Activated naive CD4-positive, alpha-beta T cell treated with anti-CD3 and anti-CD28 coated beads, Interleukin-2, amount 50 U/mL, for 24 hours (primary cell): ENCODE measurements at regions not wholly inside any gene's neighbourhood (a gene's known extent, or its start where the extent isn't known, plus 50 kb on each side); places are given as distances from the start of the nearest gene placed in this dataset.

Experiments used
- H3K27ac Mint-ChIP-seq: one replicate; pipeline ENCODE4 v1.8.0; 2021; ENCODE audit warnings: mild to moderate bottlenecking, mixed read lengths
- H3K27me3 Mint-ChIP-seq: one replicate; pipeline ENCODE4 v1.8.0; 2021; ENCODE audit warnings: mixed read lengths
- H3K36me3 Mint-ChIP-seq: one replicate; pipeline ENCODE4 v1.8.0; 2021; ENCODE audit warnings: mixed read lengths
- H3K4me1 Mint-ChIP-seq: one replicate; pipeline ENCODE4 v1.8.0; 2021; ENCODE audit warnings: mixed read lengths
- H3K4me3 Mint-ChIP-seq: one replicate; pipeline ENCODE4 v1.8.0; 2021; ENCODE audit warnings: mild to moderate bottlenecking, mixed read lengths
- H3K9me3 Mint-ChIP-seq: one replicate; pipeline ENCODE4 v1.8.0; 2021; ENCODE audit warnings: mixed read lengths

DNA sequence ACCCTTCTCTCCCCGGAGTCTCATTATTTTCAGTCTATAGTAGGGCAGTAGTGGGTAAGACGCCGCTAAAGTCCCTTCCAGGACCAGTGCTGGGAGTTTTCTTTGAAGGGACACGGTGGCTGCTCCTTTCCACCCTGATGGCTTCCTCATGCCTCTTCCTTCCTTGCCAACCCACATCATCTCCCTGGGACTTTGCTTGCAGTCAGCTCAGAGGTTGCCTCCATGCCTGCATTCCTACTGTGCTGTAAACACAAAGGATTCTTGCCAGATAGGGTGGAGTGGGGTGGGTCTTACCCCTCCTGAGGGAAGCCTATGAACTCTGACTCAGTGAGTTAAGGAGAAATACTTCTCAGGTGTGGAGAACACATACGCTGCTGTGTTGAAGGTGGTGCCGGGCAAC lies 59.9 kb upstream of the IGFBP3 start:
- Mint-ChIP-seq H3K36me3 (peaks cover 11% of the 10 kb centered on the region), H3K9me3 (no peaks in the 10 kb centered on the region), H3K27me3 (no peaks in the 10 kb centered on the region), H3K4me1 (no peaks in the 10 kb centered on the region), H3K27ac (no peak overlapping the region), H3K4me3 (no peak overlapping the region)

DNA sequence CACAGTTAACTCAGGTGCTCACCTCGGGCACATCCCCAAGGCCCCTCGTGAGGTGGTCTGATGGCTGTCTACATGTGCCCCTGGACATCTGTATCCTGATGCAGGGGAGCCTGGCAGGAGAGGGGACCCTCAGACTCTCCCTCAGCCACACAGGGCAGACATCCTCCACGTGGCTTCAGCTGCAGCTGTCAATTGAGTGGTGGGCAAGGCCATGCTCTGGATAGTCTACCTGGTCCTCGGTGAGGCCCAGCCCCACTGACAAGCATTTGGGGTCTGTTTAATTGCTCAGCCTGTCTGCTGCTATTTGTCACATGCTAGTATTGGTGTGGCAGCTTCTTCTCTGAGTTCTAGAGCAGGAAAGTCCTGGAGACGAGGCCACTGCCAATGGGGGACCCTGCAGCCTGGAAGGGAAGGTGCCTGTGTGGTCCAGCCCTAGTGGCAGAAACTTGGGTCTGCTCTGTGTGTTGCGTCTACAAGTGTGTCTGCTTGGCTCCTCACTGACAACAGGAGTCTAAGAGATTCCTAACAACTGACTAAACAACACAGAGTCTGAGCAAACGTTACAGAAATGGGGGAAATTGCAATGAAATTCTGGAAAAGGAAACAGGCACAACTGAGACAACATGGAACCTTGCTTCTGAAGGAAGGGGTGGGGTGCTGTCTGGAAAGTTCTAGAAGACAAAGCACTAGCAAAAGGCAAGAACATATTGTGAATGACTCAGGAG lies 59.3 kb upstream of the IGFBP3 start:
- Mint-ChIP-seq H3K36me3 (peaks cover 11% of the 10 kb centered on the region), H3K9me3 (no peaks in the 10 kb centered on the region), H3K27me3 (no peaks in the 10 kb centered on the region), H3K4me3 (no peak overlapping the region), H3K4me1 (no peaks in the 10 kb centered on the region), H3K27ac (no peak overlapping the region)

DNA sequence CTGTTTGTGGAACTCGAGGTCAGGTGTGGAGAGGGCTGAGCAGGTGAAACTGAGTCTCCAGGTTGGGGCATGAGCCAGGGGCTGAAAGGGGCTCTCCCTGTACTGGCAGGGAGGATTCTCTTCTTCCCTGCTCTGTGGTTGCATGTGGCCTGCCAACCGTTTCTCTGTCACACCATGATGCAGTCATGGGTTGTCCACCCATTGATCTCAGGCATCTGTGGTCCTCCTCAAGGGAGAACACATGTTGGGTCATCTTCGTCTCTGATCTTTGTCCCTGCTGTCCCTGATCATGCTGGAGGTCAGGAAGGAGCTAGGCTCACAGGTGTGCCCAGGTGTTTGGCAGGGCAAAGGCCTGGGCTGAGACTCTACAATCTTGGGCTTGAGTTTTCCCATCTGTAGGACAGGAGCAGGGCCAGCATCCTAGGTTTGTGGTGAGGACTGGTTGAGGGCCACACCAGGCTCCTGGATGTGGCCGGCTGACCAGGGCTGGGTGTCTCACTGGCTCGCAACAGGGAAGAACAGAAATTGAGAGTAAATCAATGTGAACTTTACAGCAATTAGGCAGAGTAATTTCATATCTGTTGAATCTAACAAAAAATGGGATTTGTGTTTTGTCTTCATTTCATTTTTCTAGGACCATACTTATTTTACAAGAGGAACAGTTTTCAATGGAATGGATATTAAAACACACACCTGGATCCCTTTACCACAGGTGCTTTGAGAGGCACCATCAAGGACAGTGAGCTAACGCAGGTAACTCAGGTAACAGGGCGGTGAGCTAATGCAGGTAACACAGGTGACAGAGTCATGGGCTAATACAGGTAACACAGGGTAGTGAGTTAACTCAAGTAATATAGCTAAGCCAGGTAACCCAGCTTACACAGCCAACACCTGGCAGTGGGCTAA lies 58.5 kb upstream of the IGFBP3 start:
- H3K4me3 Mint-ChIP-seq, result no peak overlapping the region
- H3K4me1 Mint-ChIP-seq, result no peaks in the 10 kb centered on the region

DNA sequence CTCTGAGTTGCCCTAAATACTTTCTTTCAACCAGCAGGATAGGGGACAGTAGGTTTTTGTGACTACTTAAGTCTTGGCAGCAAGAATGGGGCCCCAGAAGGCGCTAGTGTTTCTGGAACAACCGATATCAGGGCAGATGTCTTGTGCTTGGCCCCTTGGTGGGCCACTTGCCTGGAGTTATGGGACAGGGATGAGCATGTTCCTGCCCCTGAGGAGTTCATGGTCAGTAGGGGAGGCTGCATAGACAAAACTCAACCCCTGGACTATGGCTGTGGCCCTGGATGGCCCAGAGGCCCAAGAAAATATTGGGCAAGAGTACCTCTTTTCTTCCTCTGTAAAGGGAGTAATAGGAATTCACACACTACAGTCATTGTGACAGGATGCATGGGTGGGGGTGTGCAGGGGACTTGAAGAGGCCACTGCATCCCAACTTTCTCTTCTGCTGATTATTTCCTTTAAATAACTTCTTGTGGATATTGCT lies 57.7 kb upstream of the IGFBP3 start:
- Mint-ChIP-seq H3K36me3 (peaks cover 11% of the 10 kb centered on the region), H3K27ac (no peak overlapping the region), H3K27me3 (no peaks in the 10 kb centered on the region), H3K4me3 (no peak overlapping the region), H3K9me3 (no peaks in the 10 kb centered on the region), H3K4me1 (no peaks in the 10 kb centered on the region)

More for the DNA sequence above, 58.5 kb upstream of the IGFBP3 start:
- H3K27ac Mint-ChIP-seq, result no peak overlapping the region
- H3K27me3 Mint-ChIP-seq, result no peaks in the 10 kb centered on the region
- H3K36me3 Mint-ChIP-seq, result peaks cover 11% of the 10 kb centered on the region
- no peaks in the 10 kb centered on the region for H3K9me3 Mint-ChIP-seq

DNA sequence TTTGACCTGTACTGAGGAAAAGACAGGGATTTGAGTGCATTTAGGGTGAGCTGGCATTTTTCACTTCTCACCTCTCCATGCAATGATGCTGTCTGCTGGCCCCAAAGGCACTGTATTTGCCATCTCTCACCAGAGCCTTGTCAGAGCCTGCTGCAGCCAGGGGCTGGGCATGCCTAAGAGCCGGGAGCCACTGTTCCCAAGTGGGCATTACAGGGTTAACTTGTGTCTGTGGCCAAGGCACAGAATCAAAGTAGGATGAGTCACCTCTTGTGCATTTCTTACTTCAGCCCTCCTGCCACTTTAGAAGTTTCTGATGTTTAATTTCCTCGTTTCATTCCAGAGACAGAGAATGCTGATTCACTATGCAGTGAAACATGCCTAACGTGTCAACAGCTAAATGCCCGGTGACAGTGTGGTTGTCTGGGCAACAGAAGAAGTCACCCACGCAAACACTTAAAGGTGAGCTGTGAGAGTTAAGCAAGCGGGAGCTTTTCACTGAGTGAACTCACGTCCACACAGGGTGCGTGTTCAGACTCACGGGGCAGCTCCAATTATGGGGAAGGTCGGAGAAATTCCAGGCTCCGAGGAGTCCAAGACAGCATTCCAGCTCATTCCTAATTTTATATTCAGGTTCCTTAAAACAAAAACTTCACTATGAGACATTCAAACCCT lies 57.1 kb upstream of the IGFBP3 start:
- Mint-ChIP-seq H3K27ac (no peak overlapping the region), H3K36me3 (peaks cover 11% of the 10 kb centered on the region), H3K4me1 (no peaks in the 10 kb centered on the region), H3K9me3 (no peaks in the 10 kb centered on the region), H3K27me3 (no peaks in the 10 kb centered on the region), H3K4me3 (no peak overlapping the region)

DNA sequence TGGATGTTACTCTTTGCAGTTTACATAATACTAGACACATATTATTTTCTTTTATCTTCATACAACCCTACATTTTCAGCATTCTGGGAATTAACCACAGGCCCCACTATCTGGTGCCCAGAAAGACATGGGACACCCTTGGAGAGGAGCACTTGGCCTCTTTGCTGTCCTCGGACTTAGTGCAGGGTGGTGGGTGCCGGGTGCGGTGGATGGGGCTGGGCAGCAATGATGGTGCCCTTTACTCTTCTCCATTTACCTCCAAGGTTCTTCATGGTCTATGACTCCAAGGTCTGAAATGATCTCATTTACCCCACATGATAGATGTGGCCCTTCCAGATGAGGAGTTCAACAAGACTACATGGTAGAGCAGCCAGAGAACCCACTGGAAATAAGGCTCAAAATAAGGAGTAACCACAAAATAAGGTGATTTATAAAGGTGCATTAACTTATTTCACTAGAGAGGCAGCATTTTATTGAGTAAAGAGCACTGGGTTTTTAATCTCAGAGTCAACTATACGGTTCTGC lies 56.2 kb upstream of the IGFBP3 start:
- H3K9me3 Mint-ChIP-seq, result no peaks in the 10 kb centered on the region
- H3K27ac Mint-ChIP-seq, result no peak overlapping the region
- no peaks in the 10 kb centered on the region for H3K4me1 Mint-ChIP-seq
- no peak overlapping the region for H3K4me3 Mint-ChIP-seq
- peaks cover 11% of the 10 kb centered on the region for H3K36me3 Mint-ChIP-seq
- no peaks in the 10 kb centered on the region for H3K27me3 Mint-ChIP-seq

DNA sequence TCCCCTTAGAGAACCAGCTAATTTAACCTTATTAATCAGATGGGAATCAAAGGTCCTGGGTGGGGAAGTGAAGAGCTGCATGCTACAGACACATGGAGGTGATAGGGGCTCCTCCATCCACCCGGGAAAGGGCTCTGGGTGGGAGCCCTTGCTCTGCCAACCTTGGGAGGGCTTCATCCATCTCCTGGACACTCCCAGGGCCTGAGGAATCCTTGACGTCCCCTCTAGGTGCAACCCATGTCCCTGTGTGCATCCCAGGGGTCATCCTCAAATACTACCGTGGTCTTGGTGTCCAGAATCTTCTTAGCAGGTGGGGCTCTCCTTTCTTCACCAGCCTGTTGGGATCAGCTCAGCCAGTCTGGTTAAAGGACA lies 55.4 kb upstream of the IGFBP3 start:
- Mint-ChIP-seq H3K4me3 (no peak overlapping the region), H3K27me3 (no peaks in the 10 kb centered on the region), H3K9me3 (no peaks in the 10 kb centered on the region), H3K36me3 (peaks cover 9% of the 10 kb centered on the region), H3K4me1 (no peaks in the 10 kb centered on the region), H3K27ac (no peak overlapping the region)

DNA sequence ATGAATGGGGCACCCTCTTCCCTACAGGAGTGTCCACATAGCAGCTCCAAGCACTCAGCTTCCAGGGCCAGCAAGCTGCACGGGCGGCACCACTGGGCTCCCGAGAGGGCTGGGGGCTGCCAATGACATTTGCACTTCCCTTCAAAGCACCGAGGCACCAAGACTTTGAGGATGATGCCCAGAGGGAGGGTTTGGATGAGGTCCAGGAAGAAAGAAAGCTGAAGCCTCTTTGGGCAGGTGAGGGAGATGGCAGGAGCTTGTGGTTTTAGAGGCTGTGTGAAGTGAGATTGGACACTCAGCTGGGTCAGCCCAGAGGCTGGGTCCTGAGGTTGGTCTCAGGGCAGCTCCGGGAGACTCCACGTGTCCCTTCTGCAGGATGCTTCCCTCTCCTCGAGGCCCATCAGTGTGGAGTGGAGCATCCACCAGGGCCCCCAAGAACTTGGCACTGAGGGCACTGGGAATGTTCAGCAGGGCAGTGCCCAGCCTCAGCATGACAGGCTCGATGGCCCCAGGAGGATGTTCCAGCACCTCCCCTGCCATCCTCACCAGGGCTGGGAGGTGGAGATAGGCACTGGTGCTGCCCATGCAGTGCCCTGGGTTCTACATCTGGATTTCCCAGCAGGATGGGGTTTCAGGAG lies 54.9 kb upstream of the IGFBP3 start:
- Mint-ChIP-seq H3K4me3 (no peak overlapping the region), H3K27ac (no peak overlapping the region), H3K27me3 (no peaks in the 10 kb centered on the region)

DNA sequence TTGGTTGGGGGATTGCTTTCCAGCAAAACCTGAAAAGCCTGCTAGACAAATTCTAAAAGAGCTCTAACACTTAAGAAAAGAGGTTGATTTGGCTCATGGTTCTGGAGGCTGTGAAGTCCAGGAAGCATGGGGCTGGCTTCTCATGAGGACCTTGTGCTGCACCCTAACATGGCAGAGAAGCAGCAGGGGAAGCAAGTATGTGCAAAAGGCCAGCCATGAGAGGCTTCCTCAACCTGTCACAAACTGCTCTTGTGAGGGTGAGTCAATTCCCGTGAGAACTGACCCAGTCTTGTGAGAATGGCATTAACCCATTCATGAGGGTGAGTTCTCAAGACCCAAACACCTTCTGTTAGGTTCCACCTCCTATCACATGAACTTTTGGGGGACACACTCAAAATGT lies 54.3 kb upstream of the IGFBP3 start:
- Mint-ChIP-seq H3K4me3 (no peak overlapping the region), H3K27me3 (no peaks in the 10 kb centered on the region), H3K4me1 (no peaks in the 10 kb centered on the region), H3K9me3 (no peaks in the 10 kb centered on the region), H3K36me3 (peaks cover 9% of the 10 kb centered on the region), H3K27ac (no peak overlapping the region)

More for the DNA sequence above, 54.9 kb upstream of the IGFBP3 start:
- Mint-ChIP-seq H3K4me1 (no peaks in the 10 kb centered on the region), H3K36me3 (peaks cover 9% of the 10 kb centered on the region), H3K9me3 (no peaks in the 10 kb centered on the region)

DNA sequence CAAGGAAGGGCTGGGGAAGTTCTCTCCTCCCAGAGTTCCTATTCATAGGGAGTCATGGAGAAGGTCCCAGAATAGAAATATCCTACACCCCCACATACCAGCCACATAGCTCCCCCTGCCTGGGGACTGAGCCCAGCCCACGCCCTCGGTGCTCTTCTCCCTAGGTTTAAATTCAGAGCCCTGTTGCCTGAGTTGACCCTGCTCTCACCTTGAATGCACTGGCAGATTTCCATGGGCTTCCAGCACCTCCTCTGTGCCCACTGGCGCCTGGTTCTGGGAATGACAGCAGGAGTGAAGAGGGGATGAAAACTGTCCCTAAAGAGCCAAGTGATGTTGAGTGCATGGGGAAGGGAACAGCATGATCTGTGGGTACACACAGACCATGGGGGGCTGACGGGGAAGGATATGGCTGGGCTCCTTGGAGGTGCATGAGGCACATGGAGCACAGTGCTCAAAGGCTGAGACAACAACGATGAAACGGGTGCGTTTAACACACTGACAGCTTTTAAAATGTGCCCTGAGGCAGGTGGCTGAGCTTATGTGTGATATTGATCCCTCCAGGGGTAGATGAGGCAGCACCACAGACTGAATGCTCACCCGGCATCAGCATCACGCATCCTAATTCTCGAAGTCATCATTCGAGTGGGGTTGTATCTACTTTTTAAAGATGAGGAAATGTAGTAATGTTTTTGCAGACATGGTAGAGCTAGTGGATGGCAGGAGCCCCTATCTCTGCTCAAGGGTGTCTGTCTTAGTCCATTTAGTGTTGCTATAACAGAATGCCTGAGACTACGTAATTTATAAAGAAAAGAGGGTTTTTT lies 53.7 kb upstream of the IGFBP3 start:
- no peak overlapping the region for H3K4me3 Mint-ChIP-seq
- H3K9me3 Mint-ChIP-seq, result no peaks in the 10 kb centered on the region
- no peak overlapping the region for H3K27ac Mint-ChIP-seq
- H3K27me3 Mint-ChIP-seq, result no peaks in the 10 kb centered on the region
- H3K36me3 Mint-ChIP-seq, result peaks cover 9% of the 10 kb centered on the region
- no peaks in the 10 kb centered on the region for H3K4me1 Mint-ChIP-seq

DNA sequence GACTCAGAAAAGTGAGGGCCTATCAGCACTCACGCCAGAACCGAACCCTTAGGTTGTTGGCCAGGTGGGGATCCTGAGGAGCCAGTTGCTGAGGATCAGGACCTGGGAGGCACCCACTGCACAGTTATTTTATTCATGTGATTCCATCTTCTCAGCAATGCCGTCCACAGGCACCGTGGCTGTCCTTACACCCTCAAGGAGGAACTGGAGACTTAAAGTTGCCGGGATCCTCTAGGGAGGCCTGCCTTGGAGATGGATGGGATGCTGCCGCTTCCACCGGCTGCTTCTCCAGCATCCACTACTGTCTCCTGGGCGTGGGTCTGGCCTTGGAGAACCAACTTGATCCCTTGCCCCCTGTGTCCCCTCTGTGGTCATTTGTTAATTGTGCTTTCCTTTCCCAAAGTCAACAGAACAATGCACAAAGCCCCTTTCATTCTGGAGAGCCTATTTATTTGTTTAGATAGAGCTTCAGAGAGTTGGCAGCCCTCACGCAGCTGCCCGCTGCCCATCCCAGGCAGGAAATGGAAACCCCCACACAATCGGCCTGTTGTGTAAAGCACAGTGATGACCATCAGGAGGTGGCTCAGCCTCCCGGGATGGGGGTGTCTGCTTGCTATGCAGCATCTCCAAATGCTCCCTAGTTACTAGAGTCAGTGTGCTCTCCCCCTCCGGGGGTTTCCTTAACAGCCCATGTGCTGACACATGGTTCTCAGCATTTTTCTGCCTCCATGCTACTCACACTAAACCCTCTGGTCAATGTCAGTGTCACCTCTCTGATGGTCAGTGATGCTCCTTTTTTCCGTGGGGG lies 52.9 kb upstream of the IGFBP3 start:
- no peak overlapping the region for H3K4me3 Mint-ChIP-seq
- H3K27ac Mint-ChIP-seq, result no peak overlapping the region
- H3K9me3 Mint-ChIP-seq, result no peaks in the 10 kb centered on the region
- H3K36me3 Mint-ChIP-seq, result peaks cover 2% of the 10 kb centered on the region
- H3K27me3 Mint-ChIP-seq, result no peaks in the 10 kb centered on the region
- no peaks in the 10 kb centered on the region for H3K4me1 Mint-ChIP-seq

DNA sequence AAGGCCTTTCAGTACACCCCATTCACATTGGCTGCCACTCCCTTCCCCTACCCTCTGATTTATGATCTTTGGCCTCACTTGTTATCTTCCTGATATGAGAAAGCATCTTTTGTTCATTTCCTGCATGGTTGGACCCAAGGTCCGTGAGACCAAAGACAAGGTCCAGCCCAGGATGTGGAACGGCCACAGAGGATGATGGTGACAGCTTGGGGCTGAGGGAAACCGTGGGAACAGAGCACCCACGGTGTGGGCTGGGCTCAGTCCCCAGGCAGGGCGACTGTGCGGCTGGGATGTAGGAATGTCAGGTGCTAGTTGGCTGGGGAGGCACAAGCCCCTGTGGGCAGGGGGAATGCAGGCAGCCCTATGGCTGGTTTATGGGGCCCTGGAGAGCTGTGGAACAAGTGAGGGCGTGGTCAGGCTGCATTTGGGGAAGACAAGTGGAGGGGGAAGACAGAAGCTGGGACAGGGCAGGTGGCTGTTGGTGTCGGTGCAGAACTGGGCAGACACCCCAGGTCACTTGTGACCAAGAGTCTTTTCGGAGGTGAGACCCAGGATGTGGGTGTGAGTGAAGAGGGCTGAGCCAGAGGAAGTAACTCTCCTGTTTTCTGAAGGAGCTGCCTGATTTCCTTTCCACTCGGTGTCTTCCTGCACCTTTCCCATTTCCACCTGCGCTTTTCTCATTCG lies 51.7 kb upstream of the IGFBP3 start:
- no peaks in the 10 kb centered on the region for H3K9me3 Mint-ChIP-seq
- no peak overlapping the region for H3K4me3 Mint-ChIP-seq
- H3K27ac Mint-ChIP-seq, result no peak overlapping the region
- peaks cover 2% of the 10 kb centered on the region for H3K36me3 Mint-ChIP-seq
- H3K4me1 Mint-ChIP-seq, result no peaks in the 10 kb centered on the region
- H3K27me3 Mint-ChIP-seq, result no peaks in the 10 kb centered on the region

DNA sequence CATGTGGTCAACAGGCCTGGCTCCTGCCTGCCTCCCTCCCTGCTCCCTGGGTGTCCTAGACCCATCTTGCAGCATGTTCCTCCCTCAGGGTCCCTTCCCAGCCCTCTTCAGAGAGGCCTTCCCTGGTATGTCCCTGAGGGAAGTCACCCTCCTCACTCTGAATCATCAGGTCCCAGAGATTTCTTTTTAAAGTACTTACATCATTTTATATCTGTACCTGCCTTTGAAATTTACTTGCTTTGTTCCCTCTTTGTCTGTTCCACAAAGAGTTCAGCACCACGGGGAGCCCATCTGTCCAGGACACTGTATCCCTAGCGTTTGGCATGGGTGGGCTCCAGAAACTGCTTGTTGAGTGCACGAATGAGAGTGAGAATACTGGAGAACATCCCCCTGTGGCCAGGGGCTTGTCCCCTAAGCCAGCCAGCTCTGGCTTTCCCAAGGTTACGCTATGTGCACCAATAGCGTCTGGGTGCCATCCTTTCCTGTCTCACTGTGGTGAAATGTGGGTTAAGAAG lies 50.6 kb upstream of the IGFBP3 start:
- no peak overlapping the region for H3K27ac Mint-ChIP-seq
- H3K36me3 Mint-ChIP-seq, result peaks cover 2% of the 10 kb centered on the region
- H3K4me3 Mint-ChIP-seq, result no peak overlapping the region
- no peaks in the 10 kb centered on the region for H3K27me3 Mint-ChIP-seq
- H3K9me3 Mint-ChIP-seq, result no peaks in the 10 kb centered on the region
- H3K4me1 Mint-ChIP-seq, result no peaks in the 10 kb centered on the region
